ENCODE measurements at regions not wholly inside any gene's neighbourhood (a gene's known extent, or its start where the extent isn't known, plus 50 kb on each side); places are given as distances from the start of the nearest gene placed in this dataset.
A peak's percentile ranks its signal among the peaks of the same experiment; 100 is the strongest.

- no peak for DNase-seq
These were observed 262.1 kb upstream of the ADGRB3 start for GRCh38 chr6:68372991-68373390.

GRCh38 chr6:68368845-68369244 lies 266.2 kb upstream of the ADGRB3 start:
- DNase-seq, result no peak

- DNase-seq, result no peak
These were observed 270.7 kb upstream of the ADGRB3 start for GRCh38 chr6:68364271-68364805.

- DNase-seq, result peak; percentile 12
These were observed 291.2 kb upstream of the ADGRB3 start for GRCh38 chr6:68343901-68344300.

GRCh38 chr6:68342286-68342685 lies 292.8 kb upstream of the ADGRB3 start:
- DNase-seq, result no peak

- no peak for DNase-seq
These were observed 295.5 kb upstream of the ADGRB3 start for GRCh38 chr6:68339488-68340131.

- DNase-seq, result no peak
These were observed 301.6 kb upstream of the ADGRB3 start for GRCh38 chr6:68333442-68333841.

GRCh38 chr6:68328156-68328555 lies 306.9 kb upstream of the ADGRB3 start:
- DNase-seq, result no peak

- no peak for DNase-seq
These were observed 308.3 kb upstream of the ADGRB3 start for GRCh38 chr6:68326762-68327161.

- DNase-seq, result no peak
These were observed 317.7 kb upstream of the ADGRB3 start for GRCh38 chr6:68317366-68317765.

GRCh38 chr6:68313911-68314310 lies 321.2 kb upstream of the ADGRB3 start:
- no peak for DNase-seq

- no peak for DNase-seq
These were observed 327.8 kb upstream of the ADGRB3 start for GRCh38 chr6:68307301-68307700.

GRCh38 chr6:68296126-68296525 lies 339.0 kb upstream of the ADGRB3 start:
- DNase-seq, result no peak

GRCh38 chr6:68282646-68283045 lies 352.4 kb upstream of the ADGRB3 start:
- no peak for DNase-seq

GRCh38 chr6:68279793-68280557 lies 355.1 kb upstream of the ADGRB3 start:
- no peak for DNase-seq

- no peak for DNase-seq
These were observed 361.8 kb upstream of the ADGRB3 start for GRCh38 chr6:68273297-68273696.

- DNase-seq, result no peak
These were observed 378.7 kb upstream of the ADGRB3 start for GRCh38 chr6:68256391-68256790.

- DNase-seq, result peak; percentile 8
These were observed 382.4 kb upstream of the ADGRB3 start for GRCh38 chr6:68252632-68253031.

GRCh38 chr6:68247782-68248181 lies 387.3 kb upstream of the ADGRB3 start:
- DNase-seq, result no peak

- DNase-seq, result no peak
These were observed 394.4 kb upstream of the ADGRB3 start for GRCh38 chr6:68240726-68241125.

GRCh38 chr6:68239034-68239433 lies 396.0 kb upstream of the ADGRB3 start:
- no peak for DNase-seq

- DNase-seq, result no peak
These were observed 396.9 kb upstream of the ADGRB3 start for GRCh38 chr6:68238097-68238601.

- DNase-seq, result no peak
These were observed 397.9 kb upstream of the ADGRB3 start for GRCh38 chr6:68237205-68237604.

- DNase-seq, result no peak
These were observed 399.7 kb upstream of the ADGRB3 start for GRCh38 chr6:68235326-68235784.
